ENCODE measurements at regions not wholly inside any gene's neighbourhood (a gene's known extent, or its start where the extent isn't known, plus 50 kb on each side); places are given as distances from the start of the nearest gene placed in this dataset.

DNA sequence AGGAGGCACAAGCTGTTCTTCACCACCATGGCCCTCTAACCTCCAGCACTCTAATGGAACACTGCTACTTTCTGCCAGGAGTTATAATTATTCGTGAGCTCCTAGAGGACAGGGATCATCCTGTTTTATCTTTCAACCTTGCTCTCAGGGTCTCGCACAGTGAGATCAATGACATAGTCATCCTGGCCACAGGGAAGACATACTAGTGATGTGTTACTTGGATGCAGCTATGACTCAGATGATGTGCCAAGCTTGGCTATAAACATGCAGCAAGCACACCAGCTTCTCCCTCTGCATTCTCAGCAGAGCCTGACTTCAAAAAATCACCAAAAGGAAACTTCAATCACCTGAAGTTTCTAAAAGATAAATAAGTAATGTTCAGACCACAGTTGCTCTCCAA is 203.8 kb upstream of the HES1 start:
- H3K4me3 Mint-ChIP-seq = no peak overlapping the region
- Histone ChIP-seq H3K4me1 (ENCODE audit: insufficient read depth, low read length) (no peaks in the 10 kb centered on the region), H3K27ac (ENCODE audit: low read depth, low read length) (no peak overlapping the region), H3K9me3 (ENCODE audit: low read length) (no peaks in the 10 kb centered on the region), H3K36me3 (ENCODE audit: insufficient read depth, low read length) (no peaks in the 10 kb centered on the region), H3K27me3 (ENCODE audit: insufficient read depth, low read length, poor library complexity, severe bottlenecking) (no peaks in the 10 kb centered on the region), H3K4me3 (ENCODE audit: low read length) (no peak overlapping the region)
- peaks cover 4 to 12% of the 10 kb centered on the region in 2 donors for H3K27me3 Mint-ChIP-seq
- POLR2A ChIA-PET = no interaction called here
- H3K36me3 Mint-ChIP-seq = peaks cover 0 to 2% (median 0%) of the 10 kb centered on the region in 3 donors
- DNase-seq = no peak
- no peaks in the 10 kb centered on the region for H3K4me1 Mint-ChIP-seq
- H3K9me3 Mint-ChIP-seq = peaks cover 0 to 2% (median 0%) of the 10 kb centered on the region in 5 donors
- CTCF ChIA-PET = interaction anchor here (1.2 kb wide), 1 partner anchor 9 kb away, joined by 3 read pairs; no protein-coding TSS in a partner anchor
- H3K27ac Mint-ChIP-seq = no peak overlapping the region

DNA sequence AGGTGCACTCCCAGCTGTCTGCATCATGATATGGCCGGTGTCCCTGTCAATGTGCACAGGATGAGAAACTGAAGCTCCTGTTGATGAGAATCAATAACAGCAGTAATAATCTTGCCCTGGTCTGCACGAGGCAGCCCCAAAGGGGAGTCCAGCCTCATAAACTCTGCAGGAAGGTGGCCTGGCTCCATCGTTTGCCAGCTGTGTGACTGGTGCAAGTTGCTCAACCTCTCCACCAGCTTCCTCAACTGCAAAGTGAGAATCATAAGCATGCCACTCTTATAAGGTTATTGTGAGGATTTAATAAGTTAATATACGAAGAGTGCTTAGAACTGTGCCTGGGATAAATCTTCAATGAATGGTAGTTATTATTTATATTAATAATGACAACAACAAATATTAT is 203.4 kb upstream of the HES1 start:
- Histone ChIP-seq H3K4me1 (ENCODE audit: insufficient read depth, low read length) (no peaks in the 10 kb centered on the region), H3K4me3 (ENCODE audit: low read length) (no peak overlapping the region), H3K9me3 (ENCODE audit: low read length) (no peaks in the 10 kb centered on the region), H3K27me3 (ENCODE audit: insufficient read depth, low read length, poor library complexity, severe bottlenecking) (no peaks in the 10 kb centered on the region), H3K36me3 (ENCODE audit: insufficient read depth, low read length) (no peaks in the 10 kb centered on the region), H3K27ac (ENCODE audit: low read depth, low read length) (no peak overlapping the region)
- ChIA-PET CTCF (interaction anchor here (1.2 kb wide), 1 partner anchor 10 kb away, joined by 3 read pairs; no protein-coding TSS in a partner anchor), POLR2A (no interaction called here)
- Mint-ChIP-seq H3K4me3 (no peak overlapping the region), H3K36me3 (peaks cover 0 to 2% (median 0%) of the 10 kb centered on the region in 3 donors), H3K9me3 (peaks cover 0 to 2% (median 0%) of the 10 kb centered on the region in 5 donors), H3K4me1 (no peaks in the 10 kb centered on the region), H3K27me3 (peaks cover 4 to 12% of the 10 kb centered on the region in 2 donors), H3K27ac (no peak overlapping the region)
- no peak for DNase-seq

GRCh38 chr3:193933451-193933850 is 202.5 kb upstream of the HES1 start:
- CTCF ChIA-PET = no interaction called here
- H3K9me3 Mint-ChIP-seq = peaks cover 0 to 2% (median 0%) of the 10 kb centered on the region in 5 donors

GRCh38 chr3:193935916-193936315 is 200.0 kb upstream of the HES1 start:
- Mint-ChIP-seq H3K27ac (no peak overlapping the region), H3K4me3 (no peak overlapping the region), H3K9me3 (peaks cover 0 to 2% (median 0%) of the 10 kb centered on the region in 5 donors), H3K27me3 (peaks cover 2 to 6% of the 10 kb centered on the region in 2 donors), H3K36me3 (peaks cover 0 to 2% (median 0%) of the 10 kb centered on the region in 3 donors), H3K4me1 (no peaks in the 10 kb centered on the region)
- H3K4me3 ChIP-seq (ENCODE audit: low read length) = no peak overlapping the region
- DNase-seq = no peak
- H3K36me3 ChIP-seq (ENCODE audit: insufficient read depth, low read length) = no peaks in the 10 kb centered on the region
- ChIA-PET CTCF (no interaction called here), POLR2A (no interaction called here)
- no peak overlapping the region for H3K27ac ChIP-seq (ENCODE audit: low read depth, low read length)
- H3K9me3 ChIP-seq (ENCODE audit: low read length) = no peaks in the 10 kb centered on the region
- no peaks in the 10 kb centered on the region for H3K4me1 ChIP-seq (ENCODE audit: insufficient read depth, low read length)
- no peaks in the 10 kb centered on the region for H3K27me3 ChIP-seq (ENCODE audit: insufficient read depth, low read length, poor library complexity, severe bottlenecking)

More at GRCh38 chr3:193933451-193933850, 202.5 kb upstream of the HES1 start:
- peaks cover 0 to 2% (median 0%) of the 10 kb centered on the region in 3 donors for H3K36me3 Mint-ChIP-seq
- no peak overlapping the region for H3K27ac Mint-ChIP-seq
- Histone ChIP-seq H3K36me3 (ENCODE audit: insufficient read depth, low read length) (no peaks in the 10 kb centered on the region), H3K27ac (ENCODE audit: low read depth, low read length) (no peak overlapping the region), H3K4me3 (ENCODE audit: low read length) (no peak overlapping the region), H3K4me1 (ENCODE audit: insufficient read depth, low read length) (no peaks in the 10 kb centered on the region), H3K27me3 (ENCODE audit: insufficient read depth, low read length, poor library complexity, severe bottlenecking) (no peaks in the 10 kb centered on the region), H3K9me3 (ENCODE audit: low read length) (no peaks in the 10 kb centered on the region)
- no peak overlapping the region for H3K4me3 Mint-ChIP-seq
- peaks cover 4 to 12% of the 10 kb centered on the region in 2 donors for H3K27me3 Mint-ChIP-seq
- no peak for DNase-seq
- H3K4me1 Mint-ChIP-seq = no peaks in the 10 kb centered on the region
- POLR2A ChIA-PET = no interaction called here

DNA sequence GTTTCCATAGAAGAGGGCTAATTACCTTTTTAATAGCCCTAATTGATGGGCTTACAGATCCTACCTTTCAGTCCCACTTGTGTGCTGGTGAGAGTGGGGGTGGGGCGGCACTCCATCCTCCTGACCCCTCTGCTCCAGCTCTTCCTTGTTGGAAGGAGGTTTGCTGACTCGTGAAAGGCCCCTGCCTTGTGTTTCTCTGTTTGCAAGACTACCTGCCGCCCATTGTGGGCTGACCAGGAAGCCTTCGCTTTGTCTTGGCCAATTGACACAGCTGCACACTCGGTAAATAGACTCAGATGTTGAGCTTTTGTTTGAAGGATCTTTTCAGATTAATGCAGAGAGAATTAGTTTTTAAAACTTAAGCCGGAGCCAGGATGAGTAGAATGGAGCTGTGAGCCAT is 197.3 kb upstream of the HES1 start:
- CTCF ChIA-PET = no interaction called here
- no peaks in the 10 kb centered on the region for H3K27me3 ChIP-seq (ENCODE audit: insufficient read depth, low read length, poor library complexity, severe bottlenecking)
- H3K9me3 ChIP-seq (ENCODE audit: low read length) = no peaks in the 10 kb centered on the region
- Mint-ChIP-seq H3K36me3 (peaks cover 0 to 2% (median 0%) of the 10 kb centered on the region in 3 donors), H3K4me1 (no peaks in the 10 kb centered on the region), H3K9me3 (no peaks in the 10 kb centered on the region), H3K27ac (no peak overlapping the region), H3K27me3 (no peaks in the 10 kb centered on the region), H3K4me3 (no peak overlapping the region)
- no peak overlapping the region for H3K27ac ChIP-seq (ENCODE audit: low read depth, low read length)
- no peak overlapping the region for H3K4me3 ChIP-seq (ENCODE audit: low read length)
- POLR2A ChIA-PET = no interaction called here
- DNase-seq = no peak
- no peaks in the 10 kb centered on the region for H3K36me3 ChIP-seq (ENCODE audit: insufficient read depth, low read length)
- H3K4me1 ChIP-seq (ENCODE audit: insufficient read depth, low read length) = no peaks in the 10 kb centered on the region

- ChIA-PET POLR2A (no interaction called here), CTCF (no interaction called here)
- no peaks in the 10 kb centered on the region for H3K4me1 ChIP-seq (ENCODE audit: insufficient read depth, low read length)
- H3K4me3 ChIP-seq (ENCODE audit: low read length) = no peak overlapping the region
- Mint-ChIP-seq H3K4me3 (no peak overlapping the region), H3K27ac (no peak overlapping the region), H3K9me3 (no peaks in the 10 kb centered on the region), H3K36me3 (peaks cover 0 to 2% (median 0%) of the 10 kb centered on the region in 3 donors), H3K4me1 (no peaks in the 10 kb centered on the region), H3K27me3 (no peaks in the 10 kb centered on the region)
- H3K27ac ChIP-seq (ENCODE audit: low read depth, low read length) = no peak overlapping the region
- no peaks in the 10 kb centered on the region for H3K9me3 ChIP-seq (ENCODE audit: low read length)
- no peak for DNase-seq
- no peaks in the 10 kb centered on the region for H3K36me3 ChIP-seq (ENCODE audit: insufficient read depth, low read length)
- no peaks in the 10 kb centered on the region for H3K27me3 ChIP-seq (ENCODE audit: insufficient read depth, low read length, poor library complexity, severe bottlenecking)
Measured at GRCh38 chr3:193939527-193939926, 196.4 kb upstream of the HES1 start.

DNA sequence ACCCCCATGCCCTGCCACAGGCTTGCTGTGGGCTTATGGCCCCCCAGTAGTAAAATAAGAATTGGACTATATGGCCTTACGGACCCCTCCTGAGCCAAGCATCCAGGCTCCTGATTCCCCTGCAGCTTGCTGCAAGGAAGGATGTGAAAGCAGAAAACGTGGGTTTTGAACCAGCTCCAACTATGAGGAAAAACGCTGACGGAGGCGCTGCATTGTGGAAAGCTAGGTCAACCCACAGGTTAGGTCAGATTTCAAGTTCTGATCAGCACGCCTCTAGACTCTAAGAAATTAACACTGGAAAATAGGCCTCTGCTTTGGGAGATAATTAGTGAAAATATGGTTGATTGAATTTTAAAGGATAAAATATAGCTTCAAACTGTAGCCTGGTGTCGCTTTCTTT is 195.4 kb upstream of the HES1 start:
- no peaks in the 10 kb centered on the region for H3K36me3 ChIP-seq (ENCODE audit: insufficient read depth, low read length)
- H3K27ac Mint-ChIP-seq = no peak overlapping the region
- no peaks in the 10 kb centered on the region for H3K9me3 ChIP-seq (ENCODE audit: low read length)
- no peak overlapping the region for H3K4me3 ChIP-seq (ENCODE audit: low read length)
- H3K9me3 Mint-ChIP-seq = no peaks in the 10 kb centered on the region
- H3K27me3 Mint-ChIP-seq = no peaks in the 10 kb centered on the region
- no peaks in the 10 kb centered on the region for H3K27me3 ChIP-seq (ENCODE audit: insufficient read depth, low read length, poor library complexity, severe bottlenecking)
- ChIA-PET CTCF (interaction anchor here (1.4 kb wide), 1 partner anchor 31 kb away, joined by 3 read pairs; no protein-coding TSS in a partner anchor), POLR2A (no interaction called here)
- H3K4me3 Mint-ChIP-seq = no peak overlapping the region
- H3K36me3 Mint-ChIP-seq = no peaks in the 10 kb centered on the region
- H3K27ac ChIP-seq (ENCODE audit: low read depth, low read length) = no peak overlapping the region
- no peaks in the 10 kb centered on the region for H3K4me1 ChIP-seq (ENCODE audit: insufficient read depth, low read length)
- no peak for DNase-seq
- H3K4me1 Mint-ChIP-seq = no peaks in the 10 kb centered on the region

DNA sequence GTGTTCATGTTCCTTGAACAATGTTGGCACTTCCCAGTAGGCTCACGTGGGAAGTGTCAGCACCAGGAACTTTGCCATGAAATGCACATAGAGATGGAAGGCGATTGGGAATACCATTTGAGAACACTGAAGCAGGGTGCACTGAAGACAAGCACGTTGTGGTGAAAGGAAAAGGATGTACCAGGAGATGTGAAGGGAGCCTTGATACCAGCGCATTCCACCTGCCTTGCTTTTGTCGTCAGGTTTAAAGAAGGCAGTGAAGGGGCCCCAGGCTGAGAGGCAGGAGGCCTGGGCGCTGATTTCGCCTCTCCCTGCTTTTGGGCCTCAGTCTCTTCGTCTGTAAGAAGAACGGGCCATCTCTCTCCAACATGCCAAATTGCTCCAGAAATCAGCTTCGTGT is 194.5 kb upstream of the HES1 start:
- Histone ChIP-seq H3K36me3 (ENCODE audit: insufficient read depth, low read length) (no peaks in the 10 kb centered on the region), H3K4me1 (ENCODE audit: insufficient read depth, low read length) (no peaks in the 10 kb centered on the region), H3K9me3 (ENCODE audit: low read length) (no peaks in the 10 kb centered on the region), H3K27me3 (ENCODE audit: insufficient read depth, low read length, poor library complexity, severe bottlenecking) (no peaks in the 10 kb centered on the region), H3K4me3 (ENCODE audit: low read length) (no peak overlapping the region), H3K27ac (ENCODE audit: low read depth, low read length) (no peak overlapping the region)
- ChIA-PET POLR2A (no interaction called here), CTCF (interaction anchor here (1.4 kb wide), 1 partner anchor 30 kb away, joined by 3 read pairs; no protein-coding TSS in a partner anchor)
- no peak for DNase-seq
- H3K4me1 Mint-ChIP-seq = no peaks in the 10 kb centered on the region
- H3K27ac Mint-ChIP-seq = no peak overlapping the region
- no peaks in the 10 kb centered on the region for H3K9me3 Mint-ChIP-seq
- H3K27me3 Mint-ChIP-seq = peaks cover 0 to 2% of the 10 kb centered on the region in 2 donors
- no peak overlapping the region for H3K4me3 Mint-ChIP-seq
- no peaks in the 10 kb centered on the region for H3K36me3 Mint-ChIP-seq

Measured in CD8-positive, alpha-beta memory T cell (primary cell).